GM21360 (cell line): ENCODE measurements at regions not wholly inside any gene's neighbourhood (a gene's known extent, or its start where the extent isn't known, plus 50 kb on each side); places are given as distances from the start of the nearest gene placed in this dataset.

Experiments used
- ATAC-seq: cut with Tn5 transposase; IDR thresholded peaks from one replicate; pipeline ENCODE4 v1.9.1; 2021; ENCODE audit warnings: mild to moderate bottlenecking, moderate library complexity; ENCODE audit not compliant: unreplicated experiment

GRCh38 chr10:78971094-78971682 lies 97.6 kb upstream of the ZMIZ1 start:
- no peak for ATAC-seq

GRCh38 chr10:78972160-78972946 lies 96.4 kb upstream of the ZMIZ1 start:
- ATAC-seq, result no peak

GRCh38 chr10:78972947-78973900 lies 95.5 kb upstream of the ZMIZ1 start:
- ATAC-seq, result peak; percentile 73

GRCh38 chr10:78973901-78974616 lies 94.7 kb upstream of the ZMIZ1 start:
- peak; percentile 36 for ATAC-seq

GRCh38 chr10:78974617-78975317 lies 94.0 kb upstream of the ZMIZ1 start:
- no peak for ATAC-seq

- no peak for ATAC-seq
Observed at GRCh38 chr10:78975926-78976325, 92.8 kb upstream of the ZMIZ1 start.

- no peak for ATAC-seq
Observed at GRCh38 chr10:78976825-78977755, 91.7 kb upstream of the ZMIZ1 start.

GRCh38 chr10:78979938-78980337 lies 88.8 kb upstream of the ZMIZ1 start:
- ATAC-seq, result no peak

- no peak for ATAC-seq
Observed at GRCh38 chr10:78980354-78980753, 88.4 kb upstream of the ZMIZ1 start.

GRCh38 chr10:78980815-78981214 lies 88.0 kb upstream of the ZMIZ1 start:
- no peak for ATAC-seq

- ATAC-seq, result no peak
Observed at GRCh38 chr10:78981257-78981969, 87.4 kb upstream of the ZMIZ1 start.

GRCh38 chr10:78981970-78982281 lies 86.8 kb upstream of the ZMIZ1 start:
- ATAC-seq, result no peak

GRCh38 chr10:78982726-78983125 lies 86.0 kb upstream of the ZMIZ1 start:
- ATAC-seq, result no peak

GRCh38 chr10:78983608-78984007 lies 85.2 kb upstream of the ZMIZ1 start:
- no peak for ATAC-seq

GRCh38 chr10:78985973-78986818 lies 82.6 kb upstream of the ZMIZ1 start:
- ATAC-seq, result no peak

- ATAC-seq, result peak; percentile 77
Observed at GRCh38 chr10:78991187-78991586, 77.6 kb upstream of the ZMIZ1 start.

GRCh38 chr10:78992333-78992732 lies 76.4 kb upstream of the ZMIZ1 start:
- no peak for ATAC-seq
